ENCODE measurements at regions not wholly inside any gene's neighbourhood (a gene's known extent, or its start where the extent isn't known, plus 50 kb on each side); places are given as distances from the start of the nearest gene placed in this dataset.

GRCh38 chr7:25946181-25946580, 205.8 kb upstream of the NFE2L3 start:
- TF ChIP-seq CTCF (conservative IDR thresholded peaks at IDR 0.05; ENCODE audit: low read length): no peak
- no peak for DNase-seq (ENCODE audit: low read depth)
- H3K4me3 ChIP-seq (ENCODE audit: low read length): no peak overlapping the region

DNA sequence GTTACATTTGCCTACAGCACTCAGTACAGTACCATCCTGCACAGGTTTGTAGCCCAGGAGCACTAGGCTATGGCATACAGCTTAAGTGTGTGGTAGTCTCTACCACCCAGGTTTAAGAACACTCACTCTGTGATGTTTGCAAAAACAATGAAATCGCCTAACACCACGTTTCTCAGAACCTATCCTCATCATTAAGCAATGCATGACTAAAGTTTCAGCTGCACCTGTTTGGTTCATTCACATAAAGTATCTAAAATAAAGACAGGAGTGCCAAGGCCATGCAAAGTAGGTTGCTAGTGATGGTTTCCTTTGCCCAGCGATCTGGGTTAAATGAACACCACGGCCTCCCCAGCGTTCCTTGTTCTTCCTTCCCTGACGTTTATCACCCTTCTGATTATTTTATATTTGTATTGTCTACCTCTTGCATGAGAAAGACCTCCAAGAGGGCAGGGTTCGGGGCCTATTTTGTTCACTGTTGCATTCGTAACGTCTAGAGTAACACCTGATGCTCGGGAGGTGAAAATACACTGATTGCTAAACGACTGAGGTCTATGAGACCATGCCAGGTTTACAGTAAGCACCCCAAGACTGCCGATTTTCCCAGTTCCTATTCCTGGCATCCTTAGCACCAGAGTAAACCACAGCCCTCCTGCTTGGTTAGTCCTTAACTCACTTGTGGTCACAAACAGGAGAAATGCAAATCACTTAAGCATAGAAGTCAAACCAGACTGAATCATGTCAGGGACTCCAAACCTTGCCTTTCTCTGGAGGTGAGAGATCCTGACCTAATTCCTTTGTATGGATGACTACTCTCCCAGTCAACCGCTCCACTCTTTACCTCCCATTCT, 204.1 kb upstream of the NFE2L3 start:
- H3K4me3 ChIP-seq (ENCODE audit: low read length): no peak overlapping the region
- TF ChIP-seq CTCF (conservative IDR thresholded peaks at IDR 0.05; ENCODE audit: low read length): no peak
- no peak for DNase-seq (ENCODE audit: low read depth)

DNA sequence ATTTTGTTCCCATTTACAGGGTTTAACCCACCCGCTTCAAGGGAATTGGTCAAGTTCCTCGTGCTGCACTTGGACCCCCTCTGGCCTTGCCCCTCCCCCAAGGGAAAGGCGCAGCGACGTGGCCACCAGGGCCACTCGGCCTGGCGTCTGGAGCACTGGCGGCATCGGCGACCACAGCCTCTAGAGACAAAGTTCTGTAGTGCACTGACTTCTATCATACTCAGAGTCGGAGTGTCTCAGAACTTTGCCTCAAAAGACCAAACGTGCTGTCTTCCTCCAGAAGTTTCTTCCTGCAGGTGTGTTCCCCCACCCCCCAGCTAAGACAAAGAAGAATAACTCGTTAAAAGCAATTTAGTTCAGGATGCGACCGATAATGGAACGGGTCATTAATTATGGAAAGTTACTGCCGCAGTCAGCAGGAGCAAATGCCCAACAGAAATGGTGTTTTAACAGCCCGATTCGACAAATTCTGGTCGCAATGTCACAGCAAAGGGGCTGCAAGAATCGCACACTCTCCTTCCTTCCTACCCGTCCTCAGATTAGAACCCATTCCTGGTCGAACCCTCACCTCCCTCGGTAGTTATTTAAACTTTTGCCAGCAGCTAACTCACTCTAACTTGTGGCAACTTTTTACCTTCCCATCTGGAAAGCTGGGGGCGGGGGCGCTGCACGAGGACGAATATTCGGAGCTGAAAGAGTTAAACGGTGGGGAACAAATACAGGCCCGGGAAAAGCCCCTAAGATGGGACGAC, 202.1 kb upstream of the NFE2L3 start:
- DNase-seq (ENCODE audit: low read depth): no peak
- peak overlapping the region; percentile 71 for H3K4me3 ChIP-seq (ENCODE audit: low read length)
- TF ChIP-seq CTCF (conservative IDR thresholded peaks at IDR 0.05; ENCODE audit: low read length): 0 out of 2 replicates have a peak, but pooled peaks have one; percentile 6

- peak; percentile 76 for DNase-seq (ENCODE audit: low read depth)
- TF ChIP-seq CTCF (conservative IDR thresholded peaks at IDR 0.05; ENCODE audit: low read length): no peak
- peak overlapping the region; percentile 71 for H3K4me3 ChIP-seq (ENCODE audit: low read length)
Observed at GRCh38 chr7:25950488-25951413, 201.2 kb upstream of the NFE2L3 start.

GRCh38 chr7:25951414-25952260, 200.4 kb upstream of the NFE2L3 start:
- no peak for TF ChIP-seq CTCF (conservative IDR thresholded peaks at IDR 0.05; ENCODE audit: low read length)
- no peak for DNase-seq (ENCODE audit: low read depth)
- peak overlapping the region; percentile 71 for H3K4me3 ChIP-seq (ENCODE audit: low read length)
